M059J (cell line): ENCODE measurements at regions not wholly inside any gene's neighbourhood (a gene's known extent, or its start where the extent isn't known, plus 50 kb on each side); places are given as distances from the start of the nearest gene placed in this dataset.

Source experiments
- DNase-seq: peaks from one replicate; pipeline ENCODE4 v3.0.0-alpha.2; 2012; ENCODE audit warnings: low read depth

DNA sequence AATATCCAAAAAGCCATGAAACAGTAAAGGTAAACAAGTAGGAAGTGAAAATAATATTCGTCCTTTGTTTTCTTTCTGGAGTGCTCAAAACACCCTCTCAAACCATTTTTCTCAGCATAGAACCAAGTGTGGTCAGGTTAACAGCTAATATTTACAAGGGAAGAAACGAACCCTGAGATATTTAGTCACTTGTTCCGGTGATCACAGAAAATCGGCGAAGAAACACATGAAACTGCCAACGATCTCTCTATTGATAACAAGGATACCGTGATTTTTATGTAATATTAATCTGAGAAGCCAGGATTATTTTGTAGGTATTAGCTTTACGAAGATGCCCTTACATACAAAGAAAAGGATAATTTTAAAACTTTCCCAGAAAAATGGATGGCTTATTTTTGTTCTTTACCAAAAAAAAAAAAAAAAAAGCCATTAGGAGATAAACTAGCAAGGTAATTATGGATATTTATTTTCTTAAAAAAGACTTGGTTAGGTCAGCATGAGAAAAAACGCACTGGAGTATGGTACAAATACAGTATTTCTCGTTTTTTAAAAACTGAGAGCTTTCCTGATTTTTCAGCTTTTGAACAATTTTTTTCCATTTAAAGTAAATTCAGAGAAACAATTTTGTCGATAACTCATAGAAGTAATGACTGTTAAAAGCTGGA, 107.3 kb upstream of the HNRNPU start:
- no peak for DNase-seq

DNA sequence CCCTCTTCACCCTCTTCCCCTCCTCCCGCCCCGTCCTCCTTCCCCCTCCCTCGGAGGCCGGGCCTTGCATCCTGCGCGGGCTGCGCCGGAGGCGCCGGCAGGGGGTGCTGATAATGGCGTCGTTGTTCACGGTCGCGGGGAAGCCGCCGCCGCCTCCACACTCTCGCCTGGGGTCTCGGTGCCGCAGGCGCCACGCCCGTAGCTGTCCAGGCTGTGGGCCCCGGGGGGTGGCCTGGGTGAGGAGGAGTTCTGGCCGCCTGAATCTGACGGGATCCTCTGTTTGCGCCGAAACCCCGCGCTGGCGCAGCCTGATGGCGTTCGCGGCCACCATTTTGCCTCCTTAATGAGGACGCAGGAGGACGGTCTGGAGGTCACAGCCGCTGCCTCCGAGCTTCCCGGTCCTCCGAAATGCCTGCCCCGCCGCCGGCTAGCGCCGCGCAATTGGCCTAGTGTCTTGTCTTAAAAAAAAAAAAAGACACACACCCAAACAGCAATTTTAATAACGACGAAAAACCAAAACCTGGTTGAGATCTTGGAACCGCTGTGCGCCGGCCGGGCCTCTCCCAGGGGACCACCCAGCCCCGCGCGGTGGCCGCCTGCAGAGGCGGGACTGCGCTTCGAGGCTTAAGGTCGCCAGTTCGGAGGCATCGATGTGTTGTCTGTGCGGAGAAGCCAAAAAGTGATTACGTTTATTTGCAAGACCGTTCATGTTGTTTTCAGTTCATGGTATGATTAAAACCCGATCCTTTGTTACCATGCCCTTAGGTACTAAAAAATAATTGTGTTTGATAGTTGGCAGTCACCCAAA, 106.6 kb upstream of the HNRNPU start:
- peak; percentile 96 for DNase-seq

DNA sequence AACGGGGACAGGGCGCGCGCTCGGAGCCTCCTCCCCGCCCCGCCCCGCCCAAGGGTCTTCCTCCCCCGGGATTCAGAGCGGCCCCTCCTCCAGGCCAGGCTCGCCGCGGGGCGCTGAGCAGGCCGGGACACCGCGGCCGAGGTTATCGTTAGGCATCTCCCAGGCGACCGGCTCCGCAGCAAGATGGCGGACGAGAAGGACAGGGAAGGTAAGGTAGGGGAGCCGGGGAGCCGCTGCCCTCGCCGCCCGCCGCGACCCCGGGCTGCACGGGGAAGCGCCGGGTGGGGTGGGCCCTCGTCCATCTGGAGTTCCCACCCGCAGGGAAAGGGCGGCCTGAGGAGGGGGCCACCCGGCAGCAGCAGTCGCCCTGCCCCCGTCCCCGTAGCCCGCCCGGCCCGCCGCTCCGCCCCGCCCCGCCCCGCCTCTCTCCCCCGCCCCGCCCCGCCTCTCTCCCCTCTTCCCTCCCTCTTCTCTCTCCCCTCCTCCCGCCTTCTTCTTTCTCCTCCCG, 105.9 kb upstream of the HNRNPU start:
- DNase-seq: peak; percentile 82

GRCh38 chr1:244969355-244970235, 105.3 kb upstream of the HNRNPU start:
- DNase-seq: peak; percentile 94

DNA sequence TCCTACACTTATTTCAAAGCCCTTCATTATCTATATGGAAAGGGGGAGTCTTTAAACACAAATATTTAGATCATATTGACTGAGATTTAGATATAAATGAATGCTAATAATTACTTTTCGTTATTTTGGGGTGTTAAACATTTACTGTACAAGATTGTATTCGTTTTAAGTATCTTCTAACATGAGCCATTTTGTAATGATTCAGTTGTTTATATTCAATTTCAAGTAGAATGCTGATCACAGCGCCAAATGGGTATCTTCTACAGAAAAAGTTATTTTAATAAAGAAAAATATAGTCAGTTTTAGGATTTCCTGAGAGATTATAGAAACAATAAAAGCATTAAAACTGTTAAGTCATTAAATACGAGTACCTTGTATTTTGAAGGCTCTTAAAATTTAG, 104.5 kb upstream of the HNRNPU start:
- DNase-seq: no peak

DNA sequence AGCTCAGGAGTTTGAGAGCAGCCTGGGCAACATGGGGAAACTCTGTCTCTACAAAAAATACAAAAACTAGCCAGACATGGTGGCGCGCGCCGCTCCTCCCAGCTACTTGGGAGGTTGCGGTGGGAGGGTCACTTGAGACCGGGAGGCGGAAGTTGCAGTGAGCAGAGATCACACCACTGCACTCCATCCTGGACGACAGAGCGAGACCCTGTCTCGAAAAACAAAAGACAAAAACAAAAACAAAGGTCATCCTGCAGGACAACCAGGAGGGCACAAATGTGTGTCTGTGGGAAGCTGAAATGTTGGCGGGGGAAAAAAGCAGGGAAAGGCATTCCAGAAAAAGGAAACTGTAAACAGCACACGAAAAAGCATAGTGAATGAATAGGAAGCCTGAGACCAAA, 104.1 kb upstream of the HNRNPU start:
- no peak for DNase-seq

- DNase-seq: no peak
These were observed 102.8 kb upstream of the HNRNPU start for GRCh38 chr1:244967159-244967558.

DNA sequence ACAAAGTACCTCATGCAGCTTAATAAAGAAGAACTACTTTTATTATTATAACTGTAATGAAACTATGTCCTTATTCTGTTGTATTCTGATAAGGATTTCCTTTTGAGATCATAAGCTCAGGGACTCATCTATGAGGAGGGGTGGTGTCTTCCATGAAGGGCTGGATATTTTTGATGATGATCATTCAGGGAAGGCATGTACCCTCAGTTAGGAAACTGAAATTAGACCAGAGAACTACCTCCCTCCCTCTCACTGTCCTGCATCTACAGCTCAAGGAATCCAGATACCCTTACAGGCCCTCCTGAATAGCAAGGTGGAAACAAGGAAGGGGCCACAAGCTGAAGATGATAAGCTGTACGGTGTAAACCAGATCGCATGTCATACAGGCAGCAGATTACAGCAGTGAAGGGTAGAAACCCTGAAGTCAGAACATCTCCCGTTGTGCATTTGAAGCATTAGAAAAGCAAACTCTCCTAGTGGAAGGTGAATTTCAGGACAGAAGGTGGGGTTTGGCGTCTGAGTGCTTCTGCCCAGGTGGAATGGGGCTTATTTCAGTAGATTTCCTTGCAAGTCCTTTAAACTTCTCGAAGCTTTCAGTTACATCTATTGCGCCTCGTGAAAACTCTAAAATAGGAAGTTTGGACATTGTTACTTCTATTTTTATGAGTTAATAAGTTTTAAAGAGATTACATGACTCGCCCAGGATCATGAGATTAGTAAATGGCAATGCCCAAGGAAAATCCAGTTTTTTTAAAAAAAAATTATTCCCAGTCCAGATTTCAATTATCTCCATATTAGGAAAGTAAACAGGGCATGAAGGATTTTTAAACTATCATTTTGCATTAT, 101.1 kb upstream of the HNRNPU start:
- DNase-seq: no peak

DNA sequence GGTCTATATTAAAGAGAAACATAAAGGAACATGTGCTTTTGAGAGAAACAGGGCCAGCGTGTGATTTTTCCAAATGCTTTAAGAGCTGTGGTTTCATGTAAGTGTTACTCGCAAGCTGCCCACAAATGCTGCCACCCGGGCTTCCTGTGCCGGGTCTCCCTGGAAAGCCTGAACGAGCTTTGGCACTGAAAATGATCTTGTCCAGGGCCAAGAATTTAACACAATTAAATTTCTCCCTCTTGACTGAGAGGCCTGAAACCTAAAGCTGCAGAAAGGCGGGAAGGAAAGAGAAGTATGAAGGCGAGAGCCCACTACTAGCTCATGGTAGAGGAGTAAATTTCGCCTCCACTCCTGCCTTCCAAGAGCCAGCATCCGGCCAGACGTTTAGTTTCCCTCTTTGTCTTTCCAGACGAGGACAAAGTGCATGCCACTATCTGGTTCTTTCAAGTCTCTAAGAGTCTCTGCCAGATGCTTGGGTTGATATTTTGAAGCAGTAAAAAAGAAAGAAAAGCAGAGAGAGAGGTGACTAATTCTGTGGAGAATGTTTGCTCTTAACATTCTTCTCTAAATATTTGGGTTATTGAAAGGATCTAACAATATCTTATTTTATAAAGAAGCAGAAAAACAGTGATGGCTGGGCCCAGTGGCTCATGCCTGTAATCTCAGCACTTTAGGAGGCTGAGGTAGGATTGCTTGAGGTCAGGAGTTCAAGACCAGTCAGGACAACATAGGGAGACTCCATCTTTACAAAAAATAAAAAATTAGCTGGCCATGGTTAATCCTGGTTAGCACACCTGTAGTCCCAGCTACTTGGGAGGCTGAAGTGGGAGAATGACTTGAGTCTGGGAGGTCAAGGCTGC, 100.0 kb upstream of the HNRNPU start:
- peak; percentile 92 for DNase-seq

GRCh38 chr1:244963231-244963826, 99.0 kb upstream of the HNRNPU start:
- peak; percentile 15 for DNase-seq

DNA sequence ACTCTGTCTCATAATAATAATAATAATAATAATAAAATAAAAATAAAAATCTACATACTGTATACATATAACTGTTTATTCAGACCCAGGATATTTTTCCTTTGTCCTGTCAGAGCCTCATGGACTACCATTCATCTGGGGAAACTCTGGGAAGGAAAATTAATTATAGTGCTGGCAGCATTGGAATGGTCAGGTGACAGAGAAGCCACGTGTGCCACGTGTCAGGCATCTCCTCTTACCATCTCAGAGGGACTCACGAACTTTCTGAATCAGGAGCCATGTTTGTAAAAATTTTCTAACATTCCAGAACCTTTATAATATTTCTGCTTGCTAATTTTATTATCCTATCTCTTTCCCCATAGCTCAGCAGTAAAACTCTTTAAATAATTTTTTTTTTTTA, 97.8 kb upstream of the HNRNPU start:
- DNase-seq: no peak

DNA sequence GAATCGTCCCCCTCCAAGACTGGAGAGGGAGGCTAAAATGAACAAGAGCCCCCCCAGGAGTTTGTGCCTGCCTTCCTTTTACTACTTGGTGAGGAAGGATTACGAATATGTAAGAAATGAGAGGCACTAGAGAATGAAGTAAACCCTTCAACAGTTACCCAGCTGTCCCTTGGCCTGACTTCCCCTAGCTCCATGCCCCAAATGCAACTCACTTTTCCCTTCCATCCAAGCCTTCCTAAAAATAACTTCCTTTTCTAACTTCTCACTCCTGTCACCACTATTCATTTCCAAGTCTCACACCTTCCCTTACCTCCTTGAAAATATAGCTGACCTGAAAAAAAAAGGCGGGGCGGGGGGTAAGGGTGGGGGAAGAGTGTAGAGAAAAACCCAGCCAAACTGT, 96.6 kb upstream of the HNRNPU start:
- no peak for DNase-seq

DNA sequence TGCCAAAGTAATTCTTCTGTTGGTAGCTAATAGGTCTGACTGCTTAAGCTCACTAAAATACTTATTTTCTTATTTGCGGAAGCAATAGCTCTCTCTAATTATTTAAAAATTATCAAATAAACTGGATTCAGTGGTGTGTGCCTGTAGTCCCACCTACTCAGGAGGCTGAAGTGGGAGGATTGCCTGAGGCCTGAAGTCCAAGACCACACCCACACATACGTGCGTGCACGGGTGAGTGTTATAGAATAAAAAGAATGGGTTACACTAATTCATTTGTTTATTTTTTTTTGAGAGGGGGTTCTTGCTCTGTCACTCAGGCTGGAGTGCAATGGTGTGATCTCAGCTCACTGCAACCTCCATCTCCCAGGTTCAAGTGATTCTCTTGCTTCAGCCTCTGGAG, 94.2 kb upstream of the HNRNPU start:
- no peak for DNase-seq

GRCh38 chr1:244957525-244957924, 93.2 kb upstream of the HNRNPU start:
- DNase-seq: no peak

GRCh38 chr1:244957122-244957521, 92.8 kb upstream of the HNRNPU start:
- no peak for DNase-seq

GRCh38 chr1:244955661-244956060, 91.3 kb upstream of the HNRNPU start:
- no peak for DNase-seq

DNA sequence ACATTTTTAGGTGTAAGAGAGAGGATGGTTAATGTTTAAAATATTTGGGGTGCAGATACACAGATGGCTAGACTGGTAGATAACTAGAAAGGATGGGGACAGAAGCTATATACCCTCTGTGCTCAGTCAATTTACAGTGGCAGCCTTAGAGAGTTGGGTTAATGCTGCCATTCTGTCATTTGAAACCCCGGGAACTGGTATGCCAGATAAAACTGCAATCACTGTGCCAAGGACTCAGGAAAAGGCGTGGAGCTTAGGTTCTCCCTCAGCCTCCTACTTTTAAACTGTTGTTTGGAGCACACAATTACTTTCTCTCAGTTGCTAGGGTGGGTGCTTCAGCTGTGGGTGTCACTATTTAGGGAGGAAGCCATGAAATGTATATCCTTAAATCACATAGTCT, 90.0 kb upstream of the HNRNPU start:
- no peak for DNase-seq

DNA sequence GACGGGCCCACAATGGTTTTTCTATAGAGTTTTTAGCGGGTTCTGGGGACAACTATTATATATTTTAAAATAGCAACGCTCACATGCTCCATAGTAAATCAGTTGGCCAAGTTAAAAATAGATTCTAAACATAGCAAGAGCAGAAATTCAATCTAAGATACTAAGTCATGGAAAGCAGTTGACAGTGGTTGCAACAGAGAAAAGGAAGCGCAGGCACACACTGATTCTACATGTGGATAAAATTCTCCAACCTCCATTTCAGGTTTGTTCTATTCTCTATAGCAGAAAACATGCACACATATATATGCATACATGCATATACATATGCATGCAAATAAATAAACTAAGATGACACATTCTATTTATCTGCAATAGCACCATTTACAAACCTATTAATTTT, 89.6 kb upstream of the HNRNPU start:
- no peak for DNase-seq

GRCh38 chr1:244952940-244953339, 88.6 kb upstream of the HNRNPU start:
- no peak for DNase-seq
